ENCODE measurements at regions not wholly inside any gene's neighbourhood (a gene's known extent, or its start where the extent isn't known, plus 50 kb on each side); places are given as distances from the start of the nearest gene placed in this dataset.
"Not testable (repeated sequence)": the region's sequence is repeated elsewhere in the genome, so short reads cannot be mapped to it uniquely, and the experiment has no call there.

GRCh38 chr10:125231813-125232475 is 71.6 kb upstream of the CTBP2 start:
- Histone ChIP-seq H3K4me1 (ENCODE audit: insufficient read depth, poor library complexity, severe bottlenecking) (peaks cover 47% of the 10 kb centered on the region), H3K27me3 (ENCODE audit: insufficient read depth, poor library complexity, severe bottlenecking) (no peaks in the 10 kb centered on the region), H3K36me3 (ENCODE audit: low read depth) (no peaks in the 10 kb centered on the region), H3K4me3 (ENCODE audit: severe bottlenecking) (no peak overlapping the region), H3K27ac (ENCODE audit: poor library complexity, severe bottlenecking) (peak overlapping the region; percentile 66), H3K9me3 (ENCODE audit: severe bottlenecking) (no peaks in the 10 kb centered on the region)
- DNase-seq (ENCODE audit: low spot score), result no peak
- ATAC-seq (ENCODE audit: low read depth), result no peak
- peak; percentile 11 for TF ChIP-seq CTCF (IDR thresholded peaks at IDR 0.05; ENCODE audit: poor library complexity, severe bottlenecking)

GRCh38 chr10:125231116-125231812 is 70.9 kb upstream of the CTBP2 start:
- Histone ChIP-seq H3K9me3 (ENCODE audit: severe bottlenecking) (no peaks in the 10 kb centered on the region), H3K27ac (ENCODE audit: poor library complexity, severe bottlenecking) (peak overlapping the region; percentile 66), H3K36me3 (ENCODE audit: low read depth) (no peaks in the 10 kb centered on the region), H3K4me1 (ENCODE audit: insufficient read depth, poor library complexity, severe bottlenecking) (peaks cover 47% of the 10 kb centered on the region), H3K27me3 (ENCODE audit: insufficient read depth, poor library complexity, severe bottlenecking) (no peaks in the 10 kb centered on the region), H3K4me3 (ENCODE audit: severe bottlenecking) (no peak overlapping the region)
- peak; percentile 92 for DNase-seq (ENCODE audit: low spot score)
- TF ChIP-seq CTCF (IDR thresholded peaks at IDR 0.05; ENCODE audit: poor library complexity, severe bottlenecking), result peak; percentile 42
- peak; percentile 98 for ATAC-seq (ENCODE audit: low read depth)

GRCh38 chr10:125230251-125230650 is 69.9 kb upstream of the CTBP2 start:
- Histone ChIP-seq H3K36me3 (ENCODE audit: low read depth) (no peaks in the 10 kb centered on the region), H3K27me3 (ENCODE audit: insufficient read depth, poor library complexity, severe bottlenecking) (no peaks in the 10 kb centered on the region), H3K27ac (ENCODE audit: poor library complexity, severe bottlenecking) (no peak overlapping the region), H3K4me3 (ENCODE audit: severe bottlenecking) (no peak overlapping the region), H3K4me1 (ENCODE audit: insufficient read depth, poor library complexity, severe bottlenecking) (peaks cover 36% of the 10 kb centered on the region), H3K9me3 (ENCODE audit: severe bottlenecking) (no peaks in the 10 kb centered on the region)
- DNase-seq (ENCODE audit: low spot score) (no peak), ATAC-seq (ENCODE audit: low read depth) (no peak)
- TF ChIP-seq CTCF (IDR thresholded peaks at IDR 0.05; ENCODE audit: poor library complexity, severe bottlenecking), result no peak

- not testable (repeated sequence) for H3K4me3 ChIP-seq (ENCODE audit: severe bottlenecking); H3K27ac ChIP-seq (ENCODE audit: poor library complexity, severe bottlenecking); H3K27me3 ChIP-seq (ENCODE audit: insufficient read depth, poor library complexity, severe bottlenecking); DNase-seq (ENCODE audit: low spot score); ATAC-seq (ENCODE audit: low read depth); H3K9me3 ChIP-seq (ENCODE audit: severe bottlenecking); H3K36me3 ChIP-seq (ENCODE audit: low read depth)
- H3K4me1 ChIP-seq (ENCODE audit: insufficient read depth, poor library complexity, severe bottlenecking), result peaks cover 24% of the 10 kb centered on the region
These were observed 68.0 kb upstream of the CTBP2 start for GRCh38 chr10:125228245-125228940.

GRCh38 chr10:125227546-125227945 is 67.2 kb upstream of the CTBP2 start:
- Histone ChIP-seq H3K4me3 (ENCODE audit: severe bottlenecking) (no peak overlapping the region), H3K4me1 (ENCODE audit: insufficient read depth, poor library complexity, severe bottlenecking) (peaks cover 15% of the 10 kb centered on the region), H3K27me3 (ENCODE audit: insufficient read depth, poor library complexity, severe bottlenecking) (no peaks in the 10 kb centered on the region), H3K36me3 (ENCODE audit: low read depth) (no peaks in the 10 kb centered on the region), H3K9me3 (ENCODE audit: severe bottlenecking) (no peaks in the 10 kb centered on the region), H3K27ac (ENCODE audit: poor library complexity, severe bottlenecking) (no peak overlapping the region)
- DNase-seq (ENCODE audit: low spot score) (no peak), ATAC-seq (ENCODE audit: low read depth) (no peak)
- no peak for TF ChIP-seq CTCF (IDR thresholded peaks at IDR 0.05; ENCODE audit: poor library complexity, severe bottlenecking)

All from RWPE2 (cell line).